Parathyroid adenoma (tissue), 2 donors: ENCODE measurements at regions not wholly inside any gene's neighbourhood (a gene's known extent, or its start where the extent isn't known, plus 50 kb on each side); places are given as distances from the start of the nearest gene placed in this dataset.
"Not testable (repeated sequence)": the region's sequence is repeated elsewhere in the genome, so short reads cannot be mapped to it uniquely, and the experiment has no call there.

Source experiments
- H2AFZ ChIP-seq: fragments of 300-600 bp; sonication (generic); one replicate; pipeline ENCODE4 v1.7.0; 2017; ENCODE audit warnings: antibody characterized with exemption, mild to moderate bottlenecking
- H3K27ac ChIP-seq: fragments of 300-600 bp; sonication (generic); one replicate; pipeline ENCODE4 v1.7.0; 2017
- H3K27me3 ChIP-seq: fragments of 300-600 bp; sonication (generic); one replicate; pipeline ENCODE4 v1.7.0; 2017; ENCODE audit warnings: low read length; ENCODE audit not compliant: control insufficient read depth, insufficient read depth
- H3K36me3 ChIP-seq: fragments of 300-600 bp; sonication (generic); one replicate; pipeline ENCODE4 v1.7.0; 2017; ENCODE audit warnings: low read length; ENCODE audit not compliant: control insufficient read depth, insufficient read depth
- H3K4me1 ChIP-seq: fragments of 300-600 bp; sonication (generic); one replicate; pipeline ENCODE4 v1.7.0; 2017; ENCODE audit warnings: control low read depth
- H3K4me2 ChIP-seq: fragments of 300-600 bp; sonication (generic); one replicate; pipeline ENCODE4 v1.7.0; 2017; ENCODE audit warnings: low read length
- H3K4me3 ChIP-seq: fragments of 300-600 bp; sonication (generic); one replicate; pipeline ENCODE4 v1.7.0; 2017; ENCODE audit warnings: low read depth, low read length
- H3K79me2 ChIP-seq: fragments of 300-600 bp; sonication (generic); one replicate; pipeline ENCODE4 v1.7.0; 2017; ENCODE audit warnings: control low read depth
- H3K9ac ChIP-seq: fragments of 300-600 bp; sonication (generic); one replicate; pipeline ENCODE4 v1.7.0; 2017; ENCODE audit warnings: mild to moderate bottlenecking
- H3K9me3 ChIP-seq: fragments of 300-600 bp; sonication (generic); one replicate; pipeline ENCODE4 v1.7.0; 2017; ENCODE audit warnings: low read length; ENCODE audit not compliant: control insufficient read depth
- TF ChIP-seq, protein P1 (sequence below): fragments of 300-600 bp; sonication (generic); IDR thresholded peaks from one replicate; pipeline ENCODE4 v1.7.0; 2017; ENCODE audit warnings: antibody characterized with exemption, mild to moderate bottlenecking
- donor health status: primary hyperparathyroidism.

- H3K27me3 ChIP-seq = no peaks in the 10 kb centered on the region
- TF ChIP-seq, protein P1, sequence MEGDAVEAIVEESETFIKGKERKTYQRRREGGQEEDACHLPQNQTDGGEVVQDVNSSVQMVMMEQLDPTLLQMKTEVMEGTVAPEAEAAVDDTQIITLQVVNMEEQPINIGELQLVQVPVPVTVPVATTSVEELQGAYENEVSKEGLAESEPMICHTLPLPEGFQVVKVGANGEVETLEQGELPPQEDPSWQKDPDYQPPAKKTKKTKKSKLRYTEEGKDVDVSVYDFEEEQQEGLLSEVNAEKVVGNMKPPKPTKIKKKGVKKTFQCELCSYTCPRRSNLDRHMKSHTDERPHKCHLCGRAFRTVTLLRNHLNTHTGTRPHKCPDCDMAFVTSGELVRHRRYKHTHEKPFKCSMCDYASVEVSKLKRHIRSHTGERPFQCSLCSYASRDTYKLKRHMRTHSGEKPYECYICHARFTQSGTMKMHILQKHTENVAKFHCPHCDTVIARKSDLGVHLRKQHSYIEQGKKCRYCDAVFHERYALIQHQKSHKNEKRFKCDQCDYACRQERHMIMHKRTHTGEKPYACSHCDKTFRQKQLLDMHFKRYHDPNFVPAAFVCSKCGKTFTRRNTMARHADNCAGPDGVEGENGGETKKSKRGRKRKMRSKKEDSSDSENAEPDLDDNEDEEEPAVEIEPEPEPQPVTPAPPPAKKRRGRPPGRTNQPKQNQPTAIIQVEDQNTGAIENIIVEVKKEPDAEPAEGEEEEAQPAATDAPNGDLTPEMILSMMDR = no peak
- H3K4me3 ChIP-seq = no peak overlapping the region
- no peaks in the 10 kb centered on the region for H3K9me3 ChIP-seq
- H3K79me2 ChIP-seq = no peaks in the 10 kb centered on the region
- no peak overlapping the region for H3K4me2 ChIP-seq
- no peak overlapping the region for H3K27ac ChIP-seq
- no peak overlapping the region for H2AFZ ChIP-seq
- no peak overlapping the region for H3K9ac ChIP-seq
- H3K4me1 ChIP-seq = no peaks in the 10 kb centered on the region
- no peaks in the 10 kb centered on the region for H3K36me3 ChIP-seq
Measured at GRCh38 chr6:33507261-33507660, 52.9 kb downstream of the ZBTB9 start.

- Histone ChIP-seq H3K4me3 (no peak overlapping the region), H3K9me3 (no peaks in the 10 kb centered on the region), H3K4me2 (no peak overlapping the region), H3K36me3 (no peaks in the 10 kb centered on the region), H3K27me3 (no peaks in the 10 kb centered on the region), H2AFZ (peak overlapping the region; percentile 76), H3K79me2 (no peaks in the 10 kb centered on the region), H3K9ac (no peak overlapping the region), H3K4me1 (no peaks in the 10 kb centered on the region), H3K27ac (no peak overlapping the region)
- TF ChIP-seq, protein P1 = no peak
Measured at GRCh38 chr6:33508935-33509926, 54.9 kb downstream of the ZBTB9 start.

- no peak overlapping the region for H3K4me2 ChIP-seq
- no peaks in the 10 kb centered on the region for H3K4me1 ChIP-seq
- H3K79me2 ChIP-seq = no peaks in the 10 kb centered on the region
- no peak overlapping the region for H2AFZ ChIP-seq
- H3K27me3 ChIP-seq = no peaks in the 10 kb centered on the region
- no peak overlapping the region for H3K27ac ChIP-seq
- TF ChIP-seq, protein P1 = no peak
- H3K9ac ChIP-seq = no peak overlapping the region
- H3K4me3 ChIP-seq = no peak overlapping the region
- H3K36me3 ChIP-seq = no peaks in the 10 kb centered on the region
- no peaks in the 10 kb centered on the region for H3K9me3 ChIP-seq
Measured at GRCh38 chr6:33513213-33513612, 58.8 kb downstream of the ZBTB9 start.

DNA sequence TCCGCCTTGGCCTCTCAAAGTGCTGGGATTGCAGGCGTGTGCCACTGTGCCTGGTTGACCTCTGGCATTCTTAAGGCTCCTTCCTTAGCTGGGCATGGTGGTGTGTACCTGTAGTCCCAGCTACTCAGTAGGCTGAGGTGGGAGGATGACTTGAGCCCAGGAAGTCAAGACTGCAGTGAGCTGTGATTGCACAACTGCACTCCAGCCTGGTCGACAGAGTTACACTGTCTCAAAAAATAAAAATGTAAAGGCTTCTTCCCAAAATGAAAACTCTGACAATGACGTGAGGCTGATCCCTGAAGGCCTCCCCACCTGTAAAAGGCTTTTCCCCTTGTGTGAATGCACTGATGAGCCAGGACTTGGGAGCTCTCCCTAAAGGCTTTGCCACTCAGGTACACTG is 62.4 kb downstream of the ZBTB9 start:
- Histone ChIP-seq H3K9ac (no peak overlapping the region), H3K79me2 (no peaks in the 10 kb centered on the region), H3K9me3 (no peaks in the 10 kb centered on the region), H2AFZ (no peak overlapping the region), H3K4me2 (no peak overlapping the region), H3K36me3 (no peaks in the 10 kb centered on the region), H3K4me3 (no peak overlapping the region), H3K27ac (no peak overlapping the region), H3K4me1 (no peaks in the 10 kb centered on the region), H3K27me3 (no peaks in the 10 kb centered on the region)
- TF ChIP-seq, protein P1 = no peak

DNA sequence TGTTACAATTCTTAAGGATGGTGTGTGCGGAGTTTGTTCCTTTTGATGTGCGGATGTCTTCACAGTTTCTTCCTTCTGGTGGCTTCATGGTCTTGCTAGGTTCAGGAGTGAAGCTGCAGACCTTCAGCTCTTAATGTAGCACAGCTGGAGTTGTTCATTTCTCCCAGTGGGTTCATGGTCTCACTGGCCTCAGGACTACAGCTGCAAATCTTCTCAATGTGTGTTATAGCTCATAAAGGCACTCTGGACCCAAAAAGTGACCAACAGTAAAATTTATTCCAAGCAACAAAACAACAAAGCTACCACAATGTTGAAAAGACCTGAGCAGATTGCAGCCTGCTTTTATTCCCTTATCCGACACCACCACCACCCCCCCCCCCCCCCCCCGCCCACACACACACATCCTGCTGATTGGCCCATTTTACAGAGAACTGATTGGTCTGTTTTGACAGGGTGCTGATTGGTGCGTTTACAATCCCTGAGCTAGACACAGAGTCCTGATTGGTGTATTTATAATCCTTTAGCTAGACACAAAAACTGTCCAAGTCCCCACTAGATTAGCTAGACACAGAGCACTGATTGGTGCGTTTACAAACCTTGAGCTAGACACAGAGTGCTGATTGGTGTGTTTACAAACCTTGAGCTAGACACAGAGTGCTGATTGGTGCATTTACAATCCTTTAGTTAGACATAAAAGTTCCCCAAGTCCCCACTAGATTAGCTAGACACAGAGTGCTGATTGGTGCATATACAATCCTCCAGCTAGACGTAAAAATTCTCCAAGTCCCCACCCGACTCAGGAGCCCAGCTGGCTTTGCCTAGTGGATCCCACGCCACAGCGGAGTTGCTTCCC is 59.2 kb downstream of the BAK1 start:
- not testable (repeated sequence) for H3K27me3 ChIP-seq, H3K79me2 ChIP-seq, H3K27ac ChIP-seq, H3K9me3 ChIP-seq, H3K4me1 ChIP-seq, H3K9ac ChIP-seq, H3K4me2 ChIP-seq, H3K36me3 ChIP-seq, H2AFZ ChIP-seq, H3K4me3 ChIP-seq
